Hepatocyte (in vitro differentiated cells): ENCODE measurements at regions not wholly inside any gene's neighbourhood (a gene's known extent, or its start where the extent isn't known, plus 50 kb on each side); places are given as distances from the start of the nearest gene placed in this dataset.

ENCODE experiments used
- EZH2 ChIP-seq: fragments of 200-600 bp; sonication (generic); IDR thresholded peaks from 2 replicates; pipeline ENCODE4 v1.6.1; 2016; ENCODE audit warnings: antibody characterized with exemption, mild to moderate bottlenecking, borderline replicate concordance
- EZH2phosphoT487 ChIP-seq: fragments of 200-600 bp; sonication (generic); IDR thresholded peaks from one replicate; pipeline ENCODE4 v1.6.1; 2018; ENCODE audit warnings: antibody characterized with exemption, mild to moderate bottlenecking, low read depth, moderate library complexity; ENCODE audit not compliant: unreplicated experiment, severe bottlenecking
- TF ChIP-seq, protein P1 (sequence below): fragments of 200-600 bp; sonication (generic); IDR thresholded peaks from 2 replicates; pipeline ENCODE4 v1.5.1; 2016; ENCODE audit warnings: antibody characterized with exemption, mild to moderate bottlenecking; ENCODE audit not compliant: poor library complexity

DNA sequence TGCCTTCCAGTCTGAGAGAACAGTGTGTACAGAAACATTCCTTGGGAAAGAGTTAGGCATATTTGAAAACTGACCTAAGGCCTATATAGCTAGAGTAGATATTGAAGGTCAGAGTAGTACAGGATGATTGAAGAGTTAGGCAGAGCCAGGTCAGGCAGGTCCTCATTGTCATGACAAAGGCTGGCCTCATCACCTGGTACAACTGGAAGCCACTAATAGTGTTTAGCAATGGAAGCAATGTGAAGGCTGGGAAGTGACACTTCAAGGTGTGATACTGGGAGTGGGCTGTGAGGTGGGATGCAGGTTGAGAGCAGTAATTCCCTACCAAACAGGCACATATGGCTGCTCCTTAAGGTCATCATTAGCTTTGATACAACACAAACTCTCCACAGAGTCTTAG lies 123.6 kb upstream of the CCNH start:
- TF ChIP-seq, protein P1, sequence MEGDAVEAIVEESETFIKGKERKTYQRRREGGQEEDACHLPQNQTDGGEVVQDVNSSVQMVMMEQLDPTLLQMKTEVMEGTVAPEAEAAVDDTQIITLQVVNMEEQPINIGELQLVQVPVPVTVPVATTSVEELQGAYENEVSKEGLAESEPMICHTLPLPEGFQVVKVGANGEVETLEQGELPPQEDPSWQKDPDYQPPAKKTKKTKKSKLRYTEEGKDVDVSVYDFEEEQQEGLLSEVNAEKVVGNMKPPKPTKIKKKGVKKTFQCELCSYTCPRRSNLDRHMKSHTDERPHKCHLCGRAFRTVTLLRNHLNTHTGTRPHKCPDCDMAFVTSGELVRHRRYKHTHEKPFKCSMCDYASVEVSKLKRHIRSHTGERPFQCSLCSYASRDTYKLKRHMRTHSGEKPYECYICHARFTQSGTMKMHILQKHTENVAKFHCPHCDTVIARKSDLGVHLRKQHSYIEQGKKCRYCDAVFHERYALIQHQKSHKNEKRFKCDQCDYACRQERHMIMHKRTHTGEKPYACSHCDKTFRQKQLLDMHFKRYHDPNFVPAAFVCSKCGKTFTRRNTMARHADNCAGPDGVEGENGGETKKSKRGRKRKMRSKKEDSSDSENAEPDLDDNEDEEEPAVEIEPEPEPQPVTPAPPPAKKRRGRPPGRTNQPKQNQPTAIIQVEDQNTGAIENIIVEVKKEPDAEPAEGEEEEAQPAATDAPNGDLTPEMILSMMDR: no peak
- TF ChIP-seq EZH2 (no peak), EZH2phosphoT487 (no peak)
